ENCODE measurements at regions not wholly inside any gene's neighbourhood (a gene's known extent, or its start where the extent isn't known, plus 50 kb on each side); places are given as distances from the start of the nearest gene placed in this dataset.
"Not testable (repeated sequence)": the region's sequence is repeated elsewhere in the genome, so short reads cannot be mapped to it uniquely, and the experiment has no call there.

- Histone ChIP-seq H3K9me3 (no peaks in the 10 kb centered on the region), H3K4me3 (no peak overlapping the region), H3K4me1 (no peaks in the 10 kb centered on the region), H3K27ac (no peak overlapping the region), H3K27me3 (peaks cover 0 to under 1% (median 0%) of the 10 kb centered on the region in 9 donors), H3K36me3 (no peaks in the 10 kb centered on the region)
- 71 to 81% (median 76%) methylated on average over 4 of the region's 4 CpGs for WGBS, 4 donors
- intact Hi-C loops (cut with DNase I) = no loop called here
- TF ChIP-seq POLR2A (IDR thresholded peaks at IDR 0.05) = no peak
- TF ChIP-seq CTCF (IDR thresholded peaks at IDR 0.05) = no peak
- ATAC-seq = no peak
- DNase-seq = no peak
Measured at GRCh38 chr22:23485490-23485889, 94.6 kb downstream of the IGLL1 start.

- 96 to 99% (median 97%) methylated on average over 5 of the region's 5 CpGs for WGBS, 4 donors
- peaks cover 0 to 5% (median 0%) of the 10 kb centered on the region in 9 donors for H3K27me3 ChIP-seq
- no peak for ATAC-seq
Measured at GRCh38 chr22:23484651-23485050, 95.4 kb downstream of the IGLL1 start.

DNA sequence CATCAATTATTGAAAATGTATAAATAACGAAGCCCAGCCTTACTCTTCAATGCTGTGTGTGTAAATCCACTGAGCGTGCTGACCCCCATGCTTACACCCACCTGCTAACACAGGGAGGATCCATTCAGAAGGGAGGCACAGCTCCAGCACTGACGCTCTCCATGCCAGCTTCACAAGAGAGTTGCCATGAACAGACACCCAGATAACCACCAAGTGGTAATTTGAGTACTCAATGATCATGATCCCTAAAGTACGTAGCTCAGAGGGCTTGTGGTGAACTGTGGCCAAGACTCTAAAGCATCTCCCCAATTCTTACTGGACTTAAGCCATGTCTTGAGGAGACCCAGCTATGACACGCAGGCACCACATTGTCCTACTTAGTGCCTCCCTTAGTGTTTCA is 98.7 kb downstream of the IGLL1 start:
- TF ChIP-seq CTCF (IDR thresholded peaks at IDR 0.05) (no peak), POLR2A (IDR thresholded peaks at IDR 0.05) (no peak)
- DNase-seq (no peak), ATAC-seq (no peak)
- Histone ChIP-seq H3K9me3 (no peaks in the 10 kb centered on the region), H3K4me1 (no peaks in the 10 kb centered on the region), H3K36me3 (no peaks in the 10 kb centered on the region), H3K27me3 (peaks cover 0 to 5% (median 0%) of the 10 kb centered on the region in 9 donors), H3K27ac (no peak overlapping the region), H3K4me3 (no peak overlapping the region)
- 87 to 93% (median 89%) methylated on average over 5 of the region's 5 CpGs for WGBS, 4 donors
- intact Hi-C loops (cut with DNase I) = no loop called here

More at GRCh38 chr22:23484651-23485050, 95.4 kb downstream of the IGLL1 start:
- intact Hi-C loops (cut with DNase I) = no loop called here
- TF ChIP-seq POLR2A (IDR thresholded peaks at IDR 0.05) (no peak), CTCF (IDR thresholded peaks at IDR 0.05) (no peak)
- Histone ChIP-seq H3K4me1 (no peaks in the 10 kb centered on the region), H3K4me3 (no peak overlapping the region), H3K36me3 (no peaks in the 10 kb centered on the region), H3K9me3 (no peaks in the 10 kb centered on the region), H3K27ac (no peak overlapping the region)
- DNase-seq = no peak

DNA sequence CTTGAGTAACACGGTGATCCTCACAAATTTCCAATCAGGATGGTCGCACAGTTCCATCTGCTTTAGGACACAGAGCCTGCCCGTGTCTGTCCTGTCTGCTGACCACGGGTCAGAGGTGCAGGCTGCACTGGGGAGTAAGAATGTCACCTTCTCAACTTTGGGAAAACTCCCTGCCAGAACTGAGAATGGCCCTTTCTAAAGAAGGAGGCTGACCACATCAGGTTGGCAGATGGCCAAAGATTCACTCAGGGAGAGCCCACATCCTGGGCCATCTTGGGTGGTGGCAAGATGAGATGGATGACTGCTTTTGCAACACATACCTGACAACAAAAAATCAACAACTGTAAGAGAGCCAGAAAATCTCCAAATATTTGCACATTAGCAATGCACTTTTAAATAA is 101.9 kb downstream of the IGLL1 start:
- intact Hi-C loops (cut with DNase I) = no loop called here
- 66 to 78% (median 68%) methylated on average over 4 of the region's 4 CpGs for WGBS, 4 donors
- H3K9me3 ChIP-seq = no peaks in the 10 kb centered on the region
- no peak overlapping the region for H3K27ac ChIP-seq
- DNase-seq (no peak), ATAC-seq (no peak)
- H3K36me3 ChIP-seq = no peaks in the 10 kb centered on the region
- no peak overlapping the region for H3K4me3 ChIP-seq
- peaks cover 0 to 5% (median 0%) of the 10 kb centered on the region in 9 donors for H3K27me3 ChIP-seq
- H3K4me1 ChIP-seq = no peaks in the 10 kb centered on the region
- TF ChIP-seq CTCF (IDR thresholded peaks at IDR 0.05) (no peak), POLR2A (IDR thresholded peaks at IDR 0.05) (no peak)

DNA sequence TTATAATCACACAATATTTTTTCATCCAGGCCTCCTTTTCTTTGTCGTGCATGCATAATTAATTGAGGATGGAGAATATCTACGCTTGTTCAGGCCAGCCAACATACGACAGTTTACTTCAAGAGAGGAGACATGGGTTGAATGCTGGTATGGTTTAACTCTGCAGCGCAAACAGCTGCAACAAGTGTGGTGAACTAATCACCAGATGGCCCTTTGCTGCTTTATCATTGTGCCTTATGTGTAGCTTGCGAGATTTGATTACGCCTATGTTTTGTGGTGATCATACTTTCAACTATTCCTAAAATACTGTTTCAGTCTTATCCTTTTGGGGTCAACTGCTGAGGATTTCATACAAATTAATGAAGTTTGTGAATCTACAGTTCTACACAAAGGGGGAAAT is 105.6 kb downstream of the IGLL1 start:
- H3K36me3 ChIP-seq; H3K27ac ChIP-seq; DNase-seq; intact Hi-C loops (cut with DNase I); H3K4me1 ChIP-seq; ATAC-seq; H3K27me3 ChIP-seq; H3K4me3 ChIP-seq; H3K9me3 ChIP-seq: not testable (repeated sequence)
- WGBS, 4 donors = 84 to 91% (median 87%) methylated on average over 6 of the region's 6 CpGs

All from heart left ventricle (tissue), 16 donors.